AG08395 (cell line): ENCODE measurements at regions not wholly inside any gene's neighbourhood (a gene's known extent, or its start where the extent isn't known, plus 50 kb on each side); places are given as distances from the start of the nearest gene placed in this dataset.
"Not testable (repeated sequence)": the region's sequence is repeated elsewhere in the genome, so short reads cannot be mapped to it uniquely, and the experiment has no call there.

ENCODE experiments used
- DNase-seq: peaks from one replicate; pipeline ENCODE4 v3.0.0; 2012; ENCODE audit warnings: mixed read lengths, low spot score

GRCh38 chr4:31482691-31483090 is 762.5 kb downstream of the PCDH7 start:
- no peak for DNase-seq

DNA sequence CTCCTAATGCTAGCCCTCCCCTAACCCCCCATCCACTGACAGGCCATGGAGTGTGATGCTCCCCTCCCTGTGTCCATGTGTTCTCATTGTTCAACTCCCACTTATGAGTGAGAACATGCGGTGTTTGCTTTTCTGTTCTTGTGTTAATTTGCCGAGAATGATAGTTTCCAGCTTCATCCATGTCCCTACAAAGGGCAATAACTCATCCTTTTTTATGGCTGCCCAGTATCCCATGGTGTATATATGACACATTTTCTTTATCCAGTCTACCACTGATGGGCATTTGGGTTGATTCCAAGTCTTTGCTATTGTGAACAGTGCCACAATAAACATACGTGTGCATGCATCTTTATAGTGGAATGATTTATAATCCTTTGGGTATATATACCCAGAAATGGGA is 779.0 kb downstream of the PCDH7 start:
- not testable (repeated sequence) for DNase-seq

- DNase-seq, result no peak
Measured at GRCh38 chr4:31516520-31516919, 796.4 kb downstream of the PCDH7 start.

DNA sequence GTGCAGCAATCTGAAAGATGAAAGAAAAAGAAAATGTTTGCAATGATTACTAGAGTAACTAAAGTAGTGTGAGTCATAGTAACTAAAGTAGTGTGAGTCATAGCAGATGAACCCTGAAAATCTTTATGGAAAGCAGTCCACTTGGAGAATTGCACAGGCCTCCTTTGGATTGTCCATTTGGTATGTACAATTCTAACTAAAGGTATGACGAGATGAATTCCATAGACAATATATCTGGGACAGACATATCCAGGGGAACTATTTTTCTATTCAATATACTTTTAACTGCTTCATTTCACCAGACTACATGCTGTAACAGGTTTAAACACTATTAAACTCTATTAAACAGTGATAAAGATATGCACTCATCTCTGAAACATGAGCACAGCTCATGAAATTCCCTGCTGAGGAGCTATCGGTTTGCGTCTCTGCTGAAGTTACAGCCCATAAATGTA is 798.7 kb downstream of the PCDH7 start:
- peak; percentile 49 for DNase-seq

DNA sequence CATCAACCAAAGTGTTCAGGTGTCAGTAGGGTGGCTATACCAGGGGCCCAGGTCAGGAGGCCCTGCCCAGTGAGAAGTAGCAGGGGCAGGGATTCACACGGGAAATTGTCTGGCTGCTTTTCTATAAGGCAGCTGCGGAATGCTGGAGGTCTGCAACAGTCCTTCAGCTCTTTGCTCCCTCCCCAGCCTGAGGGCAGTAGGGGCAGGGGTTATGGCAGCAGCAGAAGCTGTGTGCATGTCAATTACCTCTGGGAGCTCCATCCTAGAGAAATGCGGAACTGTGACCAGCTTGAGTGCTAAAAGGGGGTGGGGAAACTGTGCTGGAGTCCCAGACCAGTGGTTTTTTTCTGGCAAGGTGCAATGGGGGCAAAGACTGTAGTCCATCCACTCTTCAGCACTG is 810.4 kb downstream of the PCDH7 start:
- DNase-seq, result no peak

DNA sequence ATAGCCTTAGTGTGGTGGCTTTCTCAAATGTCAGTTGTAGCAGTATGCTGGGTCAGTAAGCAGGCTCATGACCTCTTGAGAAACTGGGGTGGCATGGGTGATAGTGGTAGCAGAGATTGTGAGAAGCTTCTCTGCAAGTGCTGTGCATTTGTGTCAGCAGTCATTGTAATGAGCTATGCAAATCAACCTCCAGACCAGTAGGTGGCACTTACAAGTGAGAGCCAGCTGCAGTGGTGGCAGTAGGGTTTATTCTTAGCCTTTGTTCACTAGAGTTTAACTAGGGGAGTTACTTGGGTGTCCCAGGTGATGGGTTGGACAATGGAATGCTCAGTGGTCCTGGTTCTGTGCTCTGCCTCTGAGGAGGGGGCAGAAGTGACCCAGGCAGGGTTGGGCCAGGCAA is 818.7 kb downstream of the PCDH7 start:
- no peak for DNase-seq

- peak; percentile 2 for DNase-seq
Measured at GRCh38 chr4:31539284-31540069, 819.3 kb downstream of the PCDH7 start.

DNA sequence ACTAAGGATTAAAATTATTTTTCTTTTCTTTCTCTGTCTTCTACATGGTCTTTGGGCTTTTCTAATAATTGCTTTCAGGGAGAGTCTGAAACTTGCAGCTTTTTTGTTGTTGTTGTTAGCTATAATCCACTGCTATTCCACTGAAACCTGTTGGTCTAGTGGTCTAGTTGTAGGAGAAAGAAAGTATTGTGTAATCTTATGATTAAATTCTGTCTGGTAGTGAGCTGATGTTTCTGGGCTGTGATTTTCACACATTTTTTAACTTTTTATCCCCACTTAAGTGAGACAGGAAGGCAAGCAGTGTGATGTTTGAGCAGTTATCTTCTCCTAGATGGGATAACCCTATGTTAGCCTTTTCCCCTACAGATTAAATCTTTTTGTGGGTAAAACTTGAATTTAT is 825.2 kb downstream of the PCDH7 start:
- DNase-seq, result no peak

- no peak for DNase-seq
Measured at GRCh38 chr4:31545755-31546154, 825.6 kb downstream of the PCDH7 start.

DNA sequence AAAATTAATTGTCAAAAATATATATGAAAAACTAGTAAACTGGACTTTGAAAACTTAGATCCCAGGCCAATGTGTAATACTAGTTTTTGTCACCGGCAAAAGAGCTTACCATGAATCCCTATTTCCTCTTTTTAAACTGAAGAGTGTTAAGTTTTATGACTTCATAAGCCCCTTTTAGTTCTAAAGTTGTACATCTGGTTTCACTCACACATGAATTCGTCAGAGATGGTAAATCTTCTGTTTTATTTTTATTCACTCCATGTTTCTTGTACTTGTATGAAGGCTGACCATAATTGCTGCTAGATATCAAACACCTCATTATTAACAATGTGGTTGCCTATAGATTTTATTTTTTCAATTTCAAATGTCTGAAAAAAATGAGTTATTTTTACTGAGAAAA is 827.9 kb downstream of the PCDH7 start:
- DNase-seq, result no peak

GRCh38 chr4:31548823-31549222 is 828.7 kb downstream of the PCDH7 start:
- no peak for DNase-seq

DNA sequence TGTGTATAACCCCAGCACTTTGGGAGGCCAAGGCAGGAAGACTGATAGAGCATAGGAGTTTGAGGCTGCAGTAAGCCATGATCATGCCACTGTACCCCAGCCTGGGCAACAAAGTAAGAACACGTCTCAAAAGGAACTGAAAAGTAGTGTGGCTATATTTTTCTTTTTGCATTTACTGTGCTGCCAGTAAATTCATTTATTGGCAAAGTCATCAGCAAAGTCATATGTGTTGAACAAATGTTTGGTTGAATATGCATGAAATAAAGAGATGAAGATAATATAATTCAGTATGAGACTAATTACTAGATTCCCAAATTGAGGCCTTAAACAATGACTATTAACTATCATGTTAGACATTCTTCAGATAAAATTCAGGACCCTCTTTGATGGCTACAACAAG is 829.1 kb downstream of the PCDH7 start:
- DNase-seq, result no peak

GRCh38 chr4:31557437-31557836 is 837.3 kb downstream of the PCDH7 start:
- no peak for DNase-seq

GRCh38 chr4:31573554-31573953 is 853.4 kb downstream of the PCDH7 start:
- DNase-seq, result no peak

GRCh38 chr4:31575504-31575903 is 855.3 kb downstream of the PCDH7 start:
- DNase-seq, result no peak

DNA sequence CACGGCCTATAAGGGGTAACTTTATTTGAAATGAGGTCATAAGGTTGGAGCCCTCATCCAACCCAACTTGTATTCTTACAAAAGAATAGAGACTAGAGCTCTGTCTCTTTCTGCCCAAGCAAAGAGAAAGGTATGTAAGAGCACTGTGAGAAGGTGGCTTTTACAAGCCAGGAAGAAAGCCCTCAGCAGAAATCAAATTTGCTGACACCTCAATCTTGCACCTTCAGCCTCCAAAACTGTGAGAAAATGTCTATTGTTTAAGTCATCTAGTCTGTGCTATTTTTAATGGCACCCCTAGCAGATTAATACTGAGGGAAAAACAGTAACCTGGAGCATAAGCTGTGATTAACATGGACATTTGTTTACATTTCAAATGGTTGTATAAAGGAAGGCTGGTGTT is 860.7 kb downstream of the PCDH7 start:
- no peak for DNase-seq

DNA sequence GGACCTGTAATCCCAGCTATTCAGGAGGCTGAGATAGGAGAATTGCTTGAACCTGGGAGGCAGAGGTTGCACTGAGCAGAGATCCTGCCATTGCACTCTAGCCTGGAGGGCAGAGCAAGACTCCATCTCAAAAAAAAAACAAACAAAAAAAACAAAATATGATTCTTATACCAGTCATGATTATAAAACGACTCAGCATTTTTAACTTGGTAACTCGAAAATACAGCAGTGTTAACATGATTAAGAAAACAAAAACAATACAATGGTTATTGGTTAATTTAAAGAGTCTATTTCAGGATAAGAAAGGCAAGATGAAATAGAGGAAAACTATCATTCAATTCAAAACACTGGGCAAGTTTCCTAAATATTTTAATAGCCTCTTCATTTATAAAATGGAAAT is 865.3 kb downstream of the PCDH7 start:
- no peak for DNase-seq

- DNase-seq, result no peak
Measured at GRCh38 chr4:31592293-31592692, 872.1 kb downstream of the PCDH7 start.

- no peak for DNase-seq
Measured at GRCh38 chr4:31595496-31595895, 875.3 kb downstream of the PCDH7 start.

DNA sequence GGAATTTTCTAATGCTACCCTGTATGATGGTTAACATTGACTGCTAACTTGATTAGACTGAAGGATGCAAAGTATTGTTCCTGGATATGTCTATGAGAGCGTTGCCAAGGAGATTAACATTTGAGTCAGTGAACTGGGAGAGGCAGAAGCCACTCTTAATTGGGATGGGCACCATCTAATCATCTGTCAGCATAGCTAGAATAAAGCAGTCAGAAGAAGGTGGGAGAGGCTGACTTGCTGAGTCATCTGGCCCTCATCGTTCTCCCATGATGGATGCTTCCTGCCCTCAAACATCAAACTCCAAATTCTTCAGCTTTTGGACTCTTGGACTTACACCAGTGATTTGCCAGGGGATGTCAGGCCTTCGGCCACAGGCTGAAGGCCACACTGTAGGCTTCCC is 878.5 kb downstream of the PCDH7 start:
- DNase-seq, result no peak

DNA sequence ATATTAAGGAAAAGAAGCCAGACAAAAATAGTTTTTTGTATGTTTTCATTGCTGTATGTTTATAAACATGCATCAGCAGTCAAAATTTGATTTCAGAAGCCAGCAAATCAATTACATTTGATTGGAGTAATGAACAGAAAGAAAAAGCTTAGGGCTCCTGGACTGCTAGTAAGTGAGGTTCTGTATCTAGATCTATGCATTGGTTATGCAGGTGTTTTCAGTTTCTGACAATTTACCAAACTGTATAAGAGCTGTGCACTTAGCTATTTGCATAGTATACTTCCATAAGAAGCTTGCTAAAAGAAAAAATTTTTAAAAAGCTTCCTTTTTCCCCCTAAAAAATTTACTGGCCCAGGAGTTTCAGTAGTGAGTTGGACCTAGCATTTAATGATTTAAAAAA is 881.6 kb downstream of the PCDH7 start:
- DNase-seq, result no peak

- no peak for DNase-seq
Measured at GRCh38 chr4:31613946-31614623, 893.9 kb downstream of the PCDH7 start.

DNA sequence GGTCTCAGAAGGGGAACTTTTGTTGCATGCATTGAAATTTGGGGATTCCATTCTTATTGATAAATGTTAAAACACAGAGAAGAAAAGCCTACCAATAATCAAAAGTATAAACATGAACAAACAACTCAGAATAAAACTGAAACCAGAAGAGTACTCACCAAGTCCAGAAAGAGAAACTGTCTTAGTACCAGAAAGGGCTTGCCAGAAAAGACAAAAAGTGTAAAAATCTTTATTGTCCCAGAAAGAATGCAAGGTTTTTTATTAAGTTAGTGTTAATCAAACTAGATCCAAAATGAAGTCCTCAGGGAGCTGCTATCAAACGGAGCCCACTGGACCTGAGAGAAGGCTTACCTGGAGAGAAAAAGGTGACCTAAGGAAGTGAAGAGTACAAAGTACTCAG is 897.5 kb downstream of the PCDH7 start:
- no peak for DNase-seq

DNA sequence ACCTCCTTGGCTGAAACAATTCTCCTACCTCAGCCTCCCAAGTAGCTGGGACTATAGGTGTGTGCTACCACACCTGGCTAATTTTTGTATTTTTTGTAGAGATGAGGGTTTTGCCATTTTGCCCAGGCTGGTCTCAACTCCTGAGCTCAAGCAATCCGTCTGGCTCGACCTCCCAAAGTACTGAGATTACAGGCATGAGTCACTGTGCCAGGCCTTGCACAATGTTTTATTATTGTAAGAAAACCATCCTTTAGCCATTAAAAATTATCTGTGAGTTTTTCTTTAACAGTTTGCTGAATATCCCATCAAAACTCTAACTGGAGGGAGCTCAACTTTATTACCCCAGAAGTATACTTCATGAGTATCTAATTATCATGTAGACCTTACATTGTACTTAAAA is 900.3 kb downstream of the PCDH7 start:
- no peak for DNase-seq
